Eye (tissue), 1 donor: ENCODE measurements at regions not wholly inside any gene's neighbourhood (a gene's known extent, or its start where the extent isn't known, plus 50 kb on each side); places are given as distances from the start of the nearest gene placed in this dataset.

Experiments
- DNase-seq: peaks from one replicate; pipeline ENCODE4 v3.0.0-alpha.2; 2015

DNA sequence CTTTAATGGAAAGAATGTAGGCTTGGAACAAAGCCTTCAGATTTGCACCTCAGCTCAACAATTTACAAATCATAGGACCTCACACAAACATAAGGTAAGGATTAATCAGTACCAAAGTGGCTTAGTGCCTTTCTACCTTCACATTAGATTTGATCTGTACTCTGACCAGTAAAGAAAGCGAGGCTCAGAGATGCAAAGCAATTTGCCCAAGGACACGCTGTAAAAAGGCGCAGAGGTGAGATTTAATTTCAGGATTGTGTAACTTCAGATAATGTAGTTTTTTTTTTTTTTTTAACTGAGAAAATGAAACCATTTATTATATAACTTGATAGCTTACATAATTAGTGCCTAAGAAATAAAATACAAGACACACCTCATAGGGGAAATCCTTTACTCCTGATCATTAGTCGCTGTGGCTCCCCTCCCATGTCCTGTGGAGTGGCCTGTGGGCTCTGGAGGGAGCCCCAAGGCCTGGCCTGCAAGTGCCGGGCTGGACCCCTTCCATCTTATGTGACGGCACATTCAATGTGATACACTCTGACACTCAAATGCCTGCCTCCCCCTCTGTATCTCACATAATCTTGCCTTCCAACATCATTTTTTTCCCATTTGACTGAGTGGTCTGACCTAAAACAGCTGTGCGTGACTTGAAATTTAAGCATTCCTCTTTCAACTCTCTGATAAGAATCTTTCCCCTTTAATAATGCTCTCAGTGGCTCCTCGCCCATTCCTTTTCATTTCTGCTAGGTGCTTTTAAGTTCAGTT is 426.5 kb upstream of the DAB1 start:
- DNase-seq, result no peak

DNA sequence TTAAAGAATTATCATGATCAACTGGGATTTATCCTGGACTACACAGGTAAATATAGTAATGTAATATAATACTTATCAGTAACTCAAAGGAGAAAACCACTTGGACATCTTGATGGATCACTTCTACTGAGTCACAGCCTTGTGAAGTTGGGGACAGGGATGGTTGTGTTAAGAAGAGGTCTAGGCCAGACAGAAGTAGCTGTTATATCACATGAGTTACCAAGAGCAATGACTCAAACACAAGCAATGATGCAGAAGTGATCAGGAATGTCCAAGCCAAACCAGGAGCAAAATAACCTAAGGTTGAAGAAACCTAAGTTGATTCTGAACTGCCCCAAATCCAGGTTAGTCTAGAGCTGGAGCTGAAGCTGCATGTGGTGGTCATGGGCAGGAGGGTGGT is 424.5 kb upstream of the DAB1 start:
- no peak for DNase-seq

DNA sequence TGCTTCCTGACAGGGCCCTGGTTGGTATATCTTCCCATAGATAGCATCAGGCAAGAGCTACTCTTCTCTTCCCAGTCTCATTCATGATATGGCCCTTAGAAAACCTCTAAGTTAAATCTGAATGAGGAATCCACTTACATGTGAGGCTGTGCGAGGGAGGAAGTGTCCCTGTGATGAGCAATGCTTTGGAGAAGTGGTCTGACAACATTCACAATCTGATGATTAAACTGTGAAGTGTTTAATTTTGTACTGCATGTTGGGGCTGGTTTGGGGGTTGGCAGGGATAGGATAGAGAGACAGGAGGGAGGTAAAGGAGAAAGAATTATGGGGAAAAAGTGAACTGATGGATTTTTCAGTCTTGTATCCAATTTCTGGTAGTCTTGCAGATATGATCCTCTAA is 421.2 kb upstream of the DAB1 start:
- DNase-seq, result no peak

DNA sequence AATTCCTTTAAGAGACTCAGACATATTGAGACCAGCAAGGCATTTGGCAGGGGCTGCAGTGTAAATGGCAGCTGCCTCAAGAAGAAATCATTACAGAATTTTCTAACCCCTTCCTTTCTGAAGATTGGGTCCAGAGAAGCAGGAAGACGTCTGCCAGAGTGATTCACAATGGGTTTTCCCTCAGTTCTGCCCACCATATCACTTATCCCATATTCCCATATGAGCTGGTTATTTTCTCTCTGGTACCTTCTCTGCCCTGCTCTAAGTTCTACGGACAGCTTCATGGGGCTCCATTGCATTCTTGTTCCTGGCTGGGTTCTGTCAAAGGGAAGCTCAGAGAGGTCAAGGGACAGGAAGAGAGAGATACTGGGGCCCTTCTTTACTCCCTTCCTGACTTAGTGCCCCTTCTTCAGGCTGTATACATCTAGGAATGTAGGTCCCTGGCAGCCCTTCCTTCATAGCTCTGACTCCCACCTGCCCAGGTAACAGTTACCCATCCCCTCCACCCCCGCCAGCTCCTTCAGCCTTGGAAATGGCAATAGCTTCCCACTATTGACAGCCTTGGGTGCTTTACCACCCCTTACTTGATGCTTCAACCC is 420.6 kb upstream of the DAB1 start:
- no peak for DNase-seq

DNA sequence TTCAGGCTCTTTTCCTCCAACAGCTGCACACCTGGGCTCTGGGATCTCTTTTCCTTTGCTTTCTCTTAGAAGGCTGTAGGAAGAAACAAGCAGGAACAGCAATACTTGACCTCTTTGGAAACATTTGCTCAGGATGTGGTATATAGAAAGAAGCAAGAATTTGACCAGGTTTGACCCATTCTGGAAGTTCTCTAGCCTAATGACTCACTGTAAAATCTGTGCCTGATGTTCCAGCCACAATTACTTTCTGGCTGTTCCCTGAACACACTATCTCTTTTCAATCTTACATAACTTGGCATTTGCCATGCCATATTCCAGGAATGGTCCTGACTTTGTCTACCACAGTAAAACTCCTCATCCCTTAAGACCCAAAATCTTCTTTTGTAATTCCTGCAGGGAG is 419.9 kb upstream of the DAB1 start:
- no peak for DNase-seq

DNA sequence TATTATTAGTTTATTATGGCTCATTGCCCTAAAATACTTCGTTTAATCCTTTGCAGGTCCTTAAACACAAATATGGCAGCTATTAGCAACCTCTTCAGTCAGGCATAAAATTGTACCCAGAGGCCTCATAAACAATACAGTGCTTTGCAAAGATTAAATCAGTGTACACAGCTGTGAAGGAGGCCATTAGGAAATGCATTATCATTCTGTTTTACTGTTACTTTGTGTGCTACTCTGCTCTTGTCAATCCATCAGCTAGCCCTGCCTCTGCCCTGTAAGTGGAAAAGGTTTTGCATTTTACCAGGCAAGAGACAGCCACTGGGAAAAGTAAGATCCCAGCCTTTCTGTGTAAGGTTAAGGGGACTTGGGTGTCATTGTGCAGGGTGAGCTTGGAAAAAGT is 415.7 kb upstream of the DAB1 start:
- peak; percentile 86 for DNase-seq

DNA sequence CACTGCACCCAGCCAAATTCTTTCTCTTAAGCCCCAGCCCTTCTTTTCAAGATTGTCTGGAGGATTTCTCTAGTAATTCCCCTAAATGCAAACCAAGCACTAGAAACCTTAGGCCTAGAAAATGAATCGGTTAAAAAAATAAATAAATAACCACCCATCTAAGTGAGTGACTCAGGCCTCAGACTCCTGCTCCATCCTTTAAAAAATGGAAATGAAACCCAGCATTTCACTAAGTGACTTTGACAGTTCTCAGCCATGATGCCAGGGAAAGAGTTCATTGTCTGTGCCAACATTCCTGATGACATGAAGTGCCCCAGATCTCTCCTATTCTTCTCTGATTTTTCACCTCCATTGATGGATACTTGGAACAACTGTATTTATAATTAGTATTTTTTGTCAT is 415.2 kb upstream of the DAB1 start:
- peak; percentile 90 for DNase-seq

DNA sequence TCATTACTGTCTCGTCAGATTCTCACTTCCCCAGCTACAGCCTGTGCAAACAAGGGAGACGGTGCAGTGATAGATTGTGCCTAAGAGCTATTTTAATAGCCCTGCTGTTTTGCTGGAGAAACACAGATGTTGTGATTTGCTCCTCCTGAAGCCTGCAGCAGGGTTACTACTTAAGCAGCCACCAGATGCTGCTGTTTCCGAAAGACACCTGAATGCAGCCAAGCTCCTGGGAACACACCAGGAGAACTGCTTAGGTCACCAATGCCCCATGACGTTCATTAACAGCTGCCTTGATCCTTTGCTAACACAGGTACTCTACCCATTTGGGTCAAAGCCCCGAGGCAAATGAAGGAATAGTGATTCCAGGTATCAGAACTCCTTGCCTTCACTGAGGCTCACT is 411.8 kb upstream of the DAB1 start:
- no peak for DNase-seq

DNA sequence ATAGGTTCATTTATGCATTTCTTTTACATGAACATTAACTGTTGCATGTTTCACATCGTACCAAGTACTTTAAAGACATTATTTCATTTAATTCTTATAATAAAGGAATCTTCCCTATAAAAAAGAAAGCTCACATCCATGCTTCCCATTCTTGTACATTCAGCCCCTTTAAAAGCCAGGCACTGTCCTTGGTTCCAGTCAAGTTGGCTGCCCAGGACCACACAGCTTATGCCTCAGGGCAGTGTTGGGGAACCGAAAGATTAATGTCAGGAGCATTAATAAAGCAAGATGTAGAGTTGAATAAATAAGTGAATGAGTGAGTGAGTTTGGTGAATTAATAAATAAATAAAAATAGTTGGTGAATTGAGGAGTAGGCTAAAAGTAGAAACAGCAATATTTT is 409.4 kb upstream of the DAB1 start:
- no peak for DNase-seq

DNA sequence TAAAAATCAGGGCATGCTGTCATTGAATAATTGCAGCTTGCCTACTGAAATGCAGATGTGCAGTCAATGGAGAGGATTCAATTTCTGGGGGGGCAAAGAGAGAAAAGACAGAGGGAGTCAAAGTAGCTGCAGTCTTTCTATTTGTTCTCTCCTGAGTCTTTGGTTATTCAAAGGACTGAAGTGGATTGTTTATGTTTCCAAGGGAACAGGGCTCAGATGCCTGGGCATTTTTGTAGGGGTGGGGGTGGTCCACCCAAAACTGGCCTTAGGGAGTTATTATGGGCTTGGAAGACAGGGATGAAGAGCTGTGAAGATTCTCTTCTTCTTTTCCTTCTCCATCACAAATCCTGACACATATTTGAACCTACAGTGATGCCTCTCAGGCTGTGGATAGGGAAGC is 408.8 kb upstream of the DAB1 start:
- no peak for DNase-seq

DNA sequence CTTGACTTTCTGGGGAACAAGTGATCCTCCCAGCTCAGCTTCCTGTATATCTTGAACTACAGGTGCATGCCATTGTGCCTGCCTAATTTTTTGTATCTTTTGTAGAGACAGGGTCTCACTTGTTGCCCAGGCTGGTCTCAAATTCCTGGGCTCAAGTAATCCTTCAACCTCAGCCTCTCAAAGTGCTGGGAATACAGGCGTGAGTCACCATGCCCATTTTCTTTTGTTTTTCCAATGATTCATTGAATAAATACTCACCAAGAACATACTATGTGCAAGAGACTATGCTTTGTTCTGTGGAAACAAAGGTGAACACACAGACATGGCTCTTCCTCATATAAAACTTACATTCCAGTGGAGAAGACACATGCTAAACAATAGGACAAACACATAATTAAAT is 407.8 kb upstream of the DAB1 start:
- no peak for DNase-seq

DNA sequence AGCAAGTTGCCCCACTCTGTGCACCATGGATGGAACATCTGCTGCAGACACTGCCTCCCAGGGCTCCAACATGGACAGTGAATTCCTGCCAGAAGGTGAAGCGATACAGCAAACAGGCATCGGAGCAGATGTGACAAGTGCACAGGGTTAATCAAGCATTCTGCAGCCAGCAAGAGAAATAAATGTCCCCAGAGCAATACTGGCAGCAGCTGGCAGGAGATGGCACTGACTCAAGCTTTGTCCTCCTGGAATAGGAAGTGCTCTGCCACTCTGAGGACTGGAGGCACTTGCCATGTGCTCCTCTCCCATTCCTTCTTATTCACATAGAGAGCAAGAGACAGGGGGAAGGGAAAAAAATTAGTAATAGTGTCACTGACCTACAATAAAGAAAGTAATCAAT is 402.7 kb upstream of the DAB1 start:
- peak; percentile 76 for DNase-seq

DNA sequence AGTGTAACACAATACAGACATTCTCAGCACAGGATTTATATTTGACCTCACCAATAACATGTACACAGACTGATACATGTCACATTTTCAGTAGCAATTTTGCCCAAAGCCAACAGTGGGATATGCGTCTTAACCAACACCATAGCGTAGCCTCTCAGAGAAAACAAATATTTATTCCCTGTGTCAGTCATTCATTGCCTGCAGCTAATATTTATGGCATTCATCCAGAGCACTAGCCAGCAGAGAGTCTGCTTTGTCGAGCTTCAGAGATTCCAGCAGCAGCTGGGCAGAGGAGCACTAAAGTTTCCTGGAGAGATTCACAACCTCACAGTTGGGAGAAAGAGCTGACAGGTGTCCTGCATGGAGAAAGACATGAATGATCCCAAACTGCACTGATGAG is 400.7 kb upstream of the DAB1 start:
- no peak for DNase-seq

DNA sequence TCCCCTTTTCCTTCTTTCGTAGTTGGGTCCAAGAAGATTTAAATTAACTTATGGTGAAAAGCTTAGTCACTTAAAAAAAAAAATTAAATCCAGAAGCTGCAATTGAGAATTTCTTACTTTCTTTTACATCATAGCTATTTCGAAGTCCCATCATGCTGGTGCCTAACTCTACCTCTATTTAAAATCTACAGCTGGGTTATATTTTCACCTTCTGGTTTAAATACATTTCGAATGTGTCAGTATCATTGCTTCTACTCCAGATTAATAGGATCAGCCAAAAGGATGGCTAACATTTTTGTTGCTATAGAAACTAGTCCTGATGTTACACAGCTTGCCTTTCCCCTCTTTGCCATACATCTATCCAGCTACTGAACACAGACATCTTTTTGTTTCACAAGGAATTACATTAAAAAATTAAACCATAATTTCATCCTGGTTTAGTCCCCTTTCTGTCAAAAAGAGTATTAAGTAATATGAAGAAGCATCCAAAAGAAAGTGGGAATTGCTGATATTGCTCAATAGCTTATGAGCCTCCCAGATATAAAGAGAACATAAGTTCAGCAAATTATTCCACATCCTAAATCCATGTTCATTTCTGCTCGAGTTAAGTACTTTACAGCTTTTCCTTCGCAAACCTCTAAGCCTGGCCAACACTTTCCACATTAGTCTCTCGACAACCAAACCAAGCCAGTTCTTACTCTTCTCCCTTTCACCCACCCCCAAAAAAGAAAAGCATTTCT is 396.7 kb upstream of the DAB1 start:
- no peak for DNase-seq

DNA sequence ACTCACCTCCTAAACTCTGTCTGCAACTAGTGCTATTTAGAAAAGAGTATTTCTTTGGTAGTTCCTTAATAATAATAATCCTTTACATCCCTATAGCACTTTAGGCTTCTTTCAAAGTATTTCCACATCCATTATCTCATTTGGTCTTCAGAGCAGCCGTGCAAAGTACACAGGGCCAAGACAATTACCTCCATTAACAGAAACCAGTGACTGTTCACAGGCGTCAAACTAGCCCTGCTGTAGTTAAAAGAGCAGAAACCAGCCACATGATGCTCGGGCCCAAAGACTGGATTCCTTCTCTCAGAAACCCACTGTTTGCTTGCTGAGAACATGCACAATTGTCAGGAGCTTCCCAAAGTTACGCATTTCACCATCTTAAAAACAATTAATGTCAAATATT is 396.0 kb upstream of the DAB1 start:
- no peak for DNase-seq

DNA sequence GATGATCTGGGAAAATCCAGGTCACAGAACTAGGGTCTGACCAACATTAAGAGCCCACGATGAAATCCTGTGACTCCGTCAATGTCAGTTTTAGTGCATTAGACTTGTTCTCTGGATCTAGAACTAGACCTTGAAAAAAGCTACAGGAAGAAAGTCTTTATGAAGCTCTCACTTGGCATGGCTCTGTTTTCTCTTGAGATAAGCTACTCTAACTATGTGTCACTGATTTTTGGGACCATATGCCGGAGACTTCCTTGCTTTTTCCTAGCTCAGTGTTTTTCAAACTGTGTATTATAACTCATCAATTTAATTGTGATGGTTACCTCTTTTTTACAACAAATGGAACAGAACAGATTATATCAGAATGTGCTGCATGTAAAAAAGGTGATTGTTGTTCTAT is 379.7 kb upstream of the DAB1 start:
- DNase-seq, result no peak

DNA sequence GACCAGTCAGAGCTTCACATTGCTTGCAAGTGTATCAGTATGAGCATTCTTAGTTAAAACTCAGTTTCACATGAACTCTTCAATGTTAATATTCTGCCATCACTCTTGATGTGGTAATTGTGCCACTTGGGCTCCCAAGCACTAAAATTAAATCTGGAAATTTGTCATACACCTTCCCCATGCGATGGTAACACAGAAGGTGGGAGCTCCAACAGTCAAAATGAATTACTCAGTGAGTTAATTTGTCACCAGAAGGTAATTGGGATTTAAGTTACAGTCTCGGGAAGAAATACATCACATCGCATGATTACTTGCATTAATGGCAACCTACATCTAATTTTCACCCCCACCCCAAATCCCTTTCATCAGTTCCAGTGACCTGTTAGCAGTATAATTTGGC is 376.5 kb upstream of the DAB1 start:
- no peak for DNase-seq

DNA sequence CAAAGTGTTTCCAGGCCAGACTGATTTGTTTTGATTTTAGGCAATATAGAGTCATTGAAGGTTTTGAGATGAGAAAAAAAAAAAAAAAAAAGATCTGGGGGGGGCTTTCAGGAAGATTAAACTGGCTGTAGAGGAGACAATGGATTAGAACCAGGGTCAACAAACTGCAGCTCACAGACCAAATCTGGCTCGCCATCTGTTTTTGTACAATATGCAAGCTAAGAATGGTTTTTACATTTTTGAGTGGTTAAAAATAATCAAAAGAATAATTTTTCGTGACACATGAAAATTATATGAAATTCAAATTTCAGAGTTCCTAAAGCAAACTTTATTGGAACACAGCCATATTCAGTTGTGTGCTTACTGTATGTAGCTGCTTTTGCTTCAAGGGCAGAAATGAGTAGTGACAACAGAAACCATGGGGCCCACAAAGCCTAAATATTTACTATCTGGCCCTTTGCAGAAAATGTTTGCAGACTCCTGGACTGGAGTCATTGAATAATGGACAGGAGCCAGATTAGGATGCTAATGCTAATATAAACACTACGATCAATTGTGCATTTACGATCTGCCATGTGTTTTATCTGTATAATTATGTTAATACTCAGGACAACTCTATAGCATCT is 375.7 kb upstream of the DAB1 start:
- no peak for DNase-seq

DNA sequence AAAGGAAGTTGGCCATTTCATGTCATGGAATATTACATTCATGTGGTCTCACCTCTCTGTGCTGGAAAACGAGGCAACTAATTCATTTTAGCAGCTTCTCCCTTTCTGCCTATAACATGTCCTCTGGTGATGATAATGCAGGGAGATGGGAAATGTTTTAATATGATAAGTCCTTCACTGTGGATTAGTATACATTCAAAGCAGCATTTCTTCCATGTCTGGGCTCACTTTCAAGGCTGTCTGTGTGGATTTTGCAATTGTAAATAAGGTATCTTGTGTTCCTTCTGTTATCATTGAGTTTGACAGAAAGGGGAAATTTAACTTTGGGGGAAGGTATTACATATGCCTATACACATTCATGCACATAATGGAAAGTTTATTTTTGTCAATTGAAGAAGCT is 374.7 kb upstream of the DAB1 start:
- no peak for DNase-seq

DNA sequence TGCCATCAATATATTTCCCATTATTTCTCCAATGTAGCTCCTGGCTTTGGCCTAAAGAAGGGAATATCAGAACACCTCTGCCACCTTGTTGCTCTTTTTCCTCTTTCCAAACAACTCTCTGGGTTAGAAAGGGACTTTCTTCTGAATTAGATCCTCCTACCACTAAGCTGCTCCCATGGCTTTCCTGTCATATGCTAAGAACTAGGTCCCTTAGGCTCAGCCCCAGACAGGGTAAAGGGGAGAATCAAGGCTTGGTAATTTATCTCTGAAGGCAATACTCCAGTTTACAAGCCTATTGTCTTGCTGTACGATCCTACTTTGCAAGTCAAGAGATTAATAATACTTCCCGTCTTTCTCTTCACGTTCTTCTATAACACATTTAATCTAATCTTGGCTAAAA is 373.2 kb upstream of the DAB1 start:
- DNase-seq, result no peak

DNA sequence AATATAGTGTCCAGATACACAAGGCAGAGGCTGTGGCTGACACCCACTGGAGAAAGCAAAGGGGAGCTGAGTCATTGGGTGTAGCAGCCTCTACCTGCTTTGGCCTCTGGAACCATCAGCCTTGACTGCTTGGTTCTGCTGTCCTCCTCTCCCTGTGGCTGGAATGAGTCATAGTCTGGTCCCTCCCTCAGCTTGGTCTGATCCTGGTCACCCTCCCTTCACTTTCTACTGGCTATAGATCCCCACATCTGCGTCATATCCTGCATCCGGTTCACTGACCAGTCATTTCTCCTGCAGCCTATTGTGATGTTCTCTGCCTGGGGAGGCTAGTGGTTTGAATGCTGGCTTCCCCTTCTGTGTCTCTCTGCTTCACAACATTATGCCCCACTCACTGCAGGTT is 372.8 kb upstream of the DAB1 start:
- no peak for DNase-seq

DNA sequence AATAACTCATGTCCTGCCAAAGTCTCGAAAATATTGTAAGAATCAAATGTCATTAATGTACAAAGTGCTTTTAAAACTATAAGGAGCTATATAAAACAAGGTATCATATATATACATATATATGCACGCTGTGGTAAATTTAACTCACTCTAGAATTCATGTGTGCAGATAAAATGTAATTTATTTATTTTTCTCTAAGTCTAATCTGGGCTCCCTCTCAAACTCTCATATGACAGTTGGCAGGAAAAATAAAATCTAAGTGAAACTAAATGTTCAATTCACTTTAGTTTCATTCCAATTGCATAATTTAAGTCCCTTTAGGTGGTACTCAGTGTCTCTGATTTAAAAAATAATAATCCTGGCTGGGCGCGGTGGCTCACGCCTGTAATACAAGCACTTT is 372.0 kb upstream of the DAB1 start:
- no peak for DNase-seq

DNA sequence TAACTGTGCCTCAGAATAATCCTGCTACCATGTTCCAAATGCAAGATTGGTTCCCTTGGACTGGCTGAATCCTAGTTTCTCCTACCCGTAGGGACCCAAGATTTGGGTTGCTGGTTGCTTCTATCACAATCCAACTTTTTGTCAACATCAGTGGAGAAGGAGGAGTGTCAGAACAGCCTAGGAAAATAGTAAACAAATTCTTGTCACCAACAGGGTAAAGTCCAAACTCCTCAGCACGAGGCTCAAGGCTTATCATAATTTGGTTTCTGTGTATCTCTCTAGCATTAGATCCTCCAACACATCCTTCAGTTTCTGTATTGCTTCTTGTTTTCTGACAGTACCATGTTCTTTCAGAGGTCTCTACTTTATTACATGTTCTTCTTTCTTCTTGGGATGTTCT is 370.2 kb upstream of the DAB1 start:
- no peak for DNase-seq

DNA sequence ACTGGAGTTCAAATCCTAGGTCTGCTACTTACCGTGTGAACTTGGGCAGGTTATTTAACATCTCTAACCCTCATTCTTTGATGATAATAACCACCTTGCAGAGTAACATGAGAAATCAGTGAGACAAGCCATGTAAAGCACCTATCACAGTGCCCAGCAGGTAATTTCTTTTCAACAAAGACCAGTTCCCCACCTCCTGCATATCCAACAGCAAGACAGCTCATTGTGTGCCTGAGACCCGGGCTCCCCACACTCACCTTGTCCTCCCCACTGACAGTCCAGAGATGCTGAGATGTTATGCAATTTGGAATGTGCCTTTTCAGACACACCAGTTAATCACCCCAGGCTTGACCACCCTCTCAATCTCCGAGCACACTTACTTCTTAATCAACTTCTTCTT is 367.6 kb upstream of the DAB1 start:
- DNase-seq, result no peak
